Left ventricle myocardium inferior (tissue), 1 donor: ENCODE measurements at regions not wholly inside any gene's neighbourhood (a gene's known extent, or its start where the extent isn't known, plus 50 kb on each side); places are given as distances from the start of the nearest gene placed in this dataset.

ENCODE experiments used
- DNase-seq: peaks from one replicate; pipeline ENCODE4 v3.0.0-alpha.2; 2020
- H3K27ac ChIP-seq: fragments of 200-600 bp; replicated peaks from 2 replicates; pipeline ENCODE4 v1.8.0; 2021
- H3K27me3 ChIP-seq: fragments of 200-600 bp; 2 replicates; pipeline ENCODE4 v1.8.0; 2021; ENCODE audit warnings: low read depth
- H3K36me3 ChIP-seq: fragments of 200-600 bp; 2 replicates; pipeline ENCODE4 v1.8.0; 2021
- H3K4me1 ChIP-seq: fragments of 200-600 bp; 2 replicates; pipeline ENCODE4 v1.8.0; 2021
- H3K4me3 ChIP-seq: fragments of 200-600 bp; 2 replicates; pipeline ENCODE4 v1.8.0; 2021; ENCODE audit warnings: mild to moderate bottlenecking, moderate library complexity
- H3K9me3 ChIP-seq: fragments of 200-600 bp; replicated peaks from 2 replicates; pipeline ENCODE4 v1.8.0; 2021
- intact Hi-C: fragments of 100-400 bp; cut with micrococcal nuclease; formaldehyde crosslinking; loops from one replicate; pipeline ENCODE4 v1.11.0; 2022
- TF ChIP-seq, protein P1 (sequence below): fragments of 200-600 bp; IDR thresholded peaks from 2 replicates; pipeline ENCODE4 v1.8.0; 2021; ENCODE audit warnings: antibody characterized with exemption, mild to moderate bottlenecking, borderline replicate concordance
- donor health status: DM: no; HTN: yes; CAD: no; lungs with severe emphysema.

DNA sequence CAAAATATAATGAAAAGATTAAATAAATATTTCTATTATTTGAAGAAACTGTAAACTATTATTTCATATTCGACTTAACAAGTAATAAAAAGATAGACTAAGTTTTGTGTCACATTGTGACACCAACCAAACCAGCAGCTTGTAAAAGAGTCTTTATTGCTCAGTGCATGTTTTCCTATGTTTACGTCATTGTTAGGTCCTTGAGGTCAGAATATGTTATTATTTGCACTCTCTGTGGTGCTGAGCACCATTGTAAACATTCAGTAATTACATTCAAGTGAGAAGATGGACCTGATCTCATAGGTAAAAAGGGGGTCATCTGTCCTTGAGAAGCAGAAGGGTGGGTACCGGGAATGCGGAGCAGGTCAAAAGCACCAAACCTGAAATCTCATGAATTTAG lies 1999.1 kb upstream of the CELF4 start:
- intact Hi-C loops, result no loop called here
- Histone ChIP-seq H3K4me1 (peaks cover 4% of the 10 kb centered on the region), H3K4me3 (no peak overlapping the region), H3K27ac (no peak overlapping the region), H3K27me3 (no peaks in the 10 kb centered on the region), H3K36me3 (no peaks in the 10 kb centered on the region), H3K9me3 (peaks cover 5% of the 10 kb centered on the region)
- DNase-seq, result no peak
- TF ChIP-seq, protein P1, sequence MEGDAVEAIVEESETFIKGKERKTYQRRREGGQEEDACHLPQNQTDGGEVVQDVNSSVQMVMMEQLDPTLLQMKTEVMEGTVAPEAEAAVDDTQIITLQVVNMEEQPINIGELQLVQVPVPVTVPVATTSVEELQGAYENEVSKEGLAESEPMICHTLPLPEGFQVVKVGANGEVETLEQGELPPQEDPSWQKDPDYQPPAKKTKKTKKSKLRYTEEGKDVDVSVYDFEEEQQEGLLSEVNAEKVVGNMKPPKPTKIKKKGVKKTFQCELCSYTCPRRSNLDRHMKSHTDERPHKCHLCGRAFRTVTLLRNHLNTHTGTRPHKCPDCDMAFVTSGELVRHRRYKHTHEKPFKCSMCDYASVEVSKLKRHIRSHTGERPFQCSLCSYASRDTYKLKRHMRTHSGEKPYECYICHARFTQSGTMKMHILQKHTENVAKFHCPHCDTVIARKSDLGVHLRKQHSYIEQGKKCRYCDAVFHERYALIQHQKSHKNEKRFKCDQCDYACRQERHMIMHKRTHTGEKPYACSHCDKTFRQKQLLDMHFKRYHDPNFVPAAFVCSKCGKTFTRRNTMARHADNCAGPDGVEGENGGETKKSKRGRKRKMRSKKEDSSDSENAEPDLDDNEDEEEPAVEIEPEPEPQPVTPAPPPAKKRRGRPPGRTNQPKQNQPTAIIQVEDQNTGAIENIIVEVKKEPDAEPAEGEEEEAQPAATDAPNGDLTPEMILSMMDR, result no peak

DNA sequence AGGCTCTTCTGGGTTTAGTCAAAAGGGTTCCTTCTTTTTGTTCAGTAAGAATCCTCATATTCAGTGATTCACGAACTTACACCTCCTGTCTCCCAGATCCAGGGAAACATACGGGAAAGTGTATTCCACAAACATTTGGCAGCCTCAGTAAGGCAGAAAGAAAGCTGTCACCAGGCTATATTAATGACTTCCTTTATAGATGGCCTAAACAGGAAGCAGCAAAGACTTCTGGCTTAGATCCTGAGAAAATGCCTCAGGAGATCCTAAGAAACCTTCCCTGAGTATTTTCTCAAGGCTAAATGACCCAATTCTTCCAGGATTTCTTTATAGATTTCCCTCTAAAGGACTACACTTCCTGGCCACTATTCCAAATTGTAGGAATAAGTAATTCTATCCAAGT lies 1995.5 kb upstream of the CELF4 start:
- DNase-seq, result no peak
- intact Hi-C loops, result no loop called here
- no peaks in the 10 kb centered on the region for H3K36me3 ChIP-seq
- TF ChIP-seq, protein P1, result no peak
- H3K4me1 ChIP-seq, result peaks cover 4% of the 10 kb centered on the region
- H3K4me3 ChIP-seq, result no peak overlapping the region
- H3K27ac ChIP-seq, result no peak overlapping the region
- H3K27me3 ChIP-seq, result no peaks in the 10 kb centered on the region
- H3K9me3 ChIP-seq, result peaks cover 5% of the 10 kb centered on the region

DNA sequence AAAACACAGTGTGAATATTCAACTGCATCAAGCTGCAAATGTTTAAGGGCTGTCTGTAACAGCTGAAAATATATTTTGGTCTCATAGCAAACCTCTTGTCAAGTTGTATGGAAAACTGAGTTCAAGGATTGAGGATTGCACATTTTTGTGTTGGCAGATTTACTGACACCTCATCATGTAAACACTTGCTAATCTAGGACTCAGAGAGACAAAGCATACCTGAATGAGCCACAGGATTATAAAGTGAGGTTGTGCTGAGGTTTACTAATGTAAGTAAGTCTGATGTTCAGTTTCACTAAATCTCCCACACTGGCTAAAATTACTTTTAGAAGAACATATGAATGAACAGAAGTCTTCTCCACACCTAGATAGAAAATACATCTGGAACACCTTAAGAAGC lies 1993.1 kb upstream of the CELF4 start:
- peaks cover 4% of the 10 kb centered on the region for H3K4me1 ChIP-seq

DNA sequence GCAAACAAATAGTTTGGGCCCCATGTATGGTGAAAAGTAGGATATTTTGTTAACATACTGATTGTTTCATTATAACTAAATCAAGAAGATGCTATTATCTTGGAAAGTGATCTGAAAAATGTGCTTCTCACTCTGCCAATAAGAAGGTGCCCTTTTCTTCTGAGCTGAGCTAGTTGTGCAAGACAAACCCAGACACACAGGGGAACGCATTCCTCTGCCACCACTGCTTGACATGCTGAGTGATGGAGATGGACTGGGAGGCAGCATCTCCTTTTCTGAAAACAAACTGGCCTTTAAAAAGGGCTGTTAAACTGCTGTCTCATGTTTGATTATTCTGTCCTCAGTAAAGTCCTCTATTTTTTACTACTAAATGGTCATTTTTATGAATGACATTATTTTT lies 1989.9 kb upstream of the CELF4 start:
- H3K4me3 ChIP-seq, result no peak overlapping the region
- intact Hi-C loops, result no loop called here
- H3K4me1 ChIP-seq, result no peaks in the 10 kb centered on the region
- H3K9me3 ChIP-seq, result peaks cover 4% of the 10 kb centered on the region
- H3K27ac ChIP-seq, result no peak overlapping the region
- no peaks in the 10 kb centered on the region for H3K27me3 ChIP-seq
- no peaks in the 10 kb centered on the region for H3K36me3 ChIP-seq
- TF ChIP-seq, protein P1, result no peak
- DNase-seq, result no peak

More for the DNA sequence above, 1993.1 kb upstream of the CELF4 start:
- intact Hi-C loops, result no loop called here
- TF ChIP-seq, protein P1, result no peak
- Histone ChIP-seq H3K27ac (no peak overlapping the region), H3K36me3 (no peaks in the 10 kb centered on the region), H3K9me3 (no peaks in the 10 kb centered on the region), H3K27me3 (no peaks in the 10 kb centered on the region), H3K4me3 (no peak overlapping the region)
- DNase-seq, result no peak

DNA sequence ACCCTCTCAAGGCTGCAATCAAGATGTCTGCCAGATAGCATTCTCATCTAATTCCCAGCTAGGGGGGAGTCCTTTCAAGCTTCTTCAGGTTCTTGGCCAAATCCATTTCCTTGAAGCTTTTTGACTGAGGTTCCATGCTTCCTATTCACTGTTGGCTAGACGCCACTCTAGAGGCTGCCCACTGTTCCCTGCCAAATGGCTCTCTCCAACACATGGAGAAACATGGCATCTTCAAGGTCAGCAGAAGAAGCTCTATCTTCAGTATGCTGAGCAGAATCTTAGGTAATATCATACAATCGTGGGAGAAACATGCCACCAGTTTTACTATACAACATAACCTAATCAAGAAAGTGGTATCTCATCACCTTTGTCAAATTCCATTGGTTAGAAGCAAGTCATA lies 1985.1 kb upstream of the CELF4 start:
- Histone ChIP-seq H3K36me3 (no peaks in the 10 kb centered on the region), H3K4me1 (no peaks in the 10 kb centered on the region), H3K27me3 (no peaks in the 10 kb centered on the region), H3K4me3 (no peak overlapping the region), H3K9me3 (peaks cover 6% of the 10 kb centered on the region), H3K27ac (no peak overlapping the region)
- TF ChIP-seq, protein P1, result no peak
- intact Hi-C loops, result no loop called here
- DNase-seq, result no peak

DNA sequence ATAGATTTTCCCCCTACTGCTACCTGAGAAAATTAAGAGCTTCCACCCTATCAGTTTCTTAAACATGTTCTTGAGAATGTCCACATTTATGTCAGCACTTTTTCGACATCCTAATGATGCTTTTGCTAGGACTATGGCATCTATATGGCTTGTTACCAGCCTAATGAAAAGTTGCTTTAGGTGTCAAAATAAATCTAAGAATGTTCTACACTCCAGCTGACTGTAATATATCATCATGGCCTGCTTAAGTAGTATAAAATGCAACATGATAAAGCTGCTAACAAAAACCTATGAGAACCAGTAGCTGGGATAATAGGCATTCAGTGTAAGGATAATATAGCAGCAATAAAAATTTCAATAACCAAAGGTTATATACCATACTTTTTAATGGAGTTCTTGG lies 1983.5 kb upstream of the CELF4 start:
- Histone ChIP-seq H3K36me3 (no peaks in the 10 kb centered on the region), H3K27ac (no peak overlapping the region), H3K27me3 (no peaks in the 10 kb centered on the region), H3K4me1 (no peaks in the 10 kb centered on the region), H3K9me3 (peaks cover 12% of the 10 kb centered on the region), H3K4me3 (no peak overlapping the region)
- TF ChIP-seq, protein P1, result no peak
- intact Hi-C loops, result no loop called here
- DNase-seq, result no peak
